GM18951 (cell line): ENCODE measurements at regions not wholly inside any gene's neighbourhood (a gene's known extent, or its start where the extent isn't known, plus 50 kb on each side); places are given as distances from the start of the nearest gene placed in this dataset.
"Not testable (repeated sequence)": the region's sequence is repeated elsewhere in the genome, so short reads cannot be mapped to it uniquely, and the experiment has no call there.

Experiments used
- POLR2A ChIP-seq: IDR thresholded peaks from 4 replicates; pipeline ENCODE4 v1.6.1; 2011; ENCODE audit warnings: mild to moderate bottlenecking; ENCODE audit not compliant: insufficient read length, insufficient read depth; ENCODE audit errors: extremely low read depth
- in situ Hi-C: fragments of 300-500 bp; cut with MboI; formaldehyde crosslinking; loops from one replicate; pipeline ENCODE4 v1.12.0; 2022; ENCODE audit warnings: low sequenced_read_pairs, mixed read lengths, inconsistent platforms; ENCODE audit not compliant: unreplicated experiment

- in situ Hi-C loops = no loop called here
- no peak for TF ChIP-seq POLR2A
Measured at GRCh38 chr6:163756079-163756478, 341.6 kb downstream of the QKI start.

- in situ Hi-C loops = no loop called here
- TF ChIP-seq POLR2A = no peak
Measured at GRCh38 chr6:163754866-163755265, 340.3 kb downstream of the QKI start.

- TF ChIP-seq POLR2A = no peak
- in situ Hi-C loops = no loop called here
Measured at GRCh38 chr6:163753430-163753829, 338.9 kb downstream of the QKI start.

GRCh38 chr6:163752446-163752845, 337.9 kb downstream of the QKI start:
- in situ Hi-C loops = no loop called here
- no peak for TF ChIP-seq POLR2A

GRCh38 chr6:163751032-163751525, 336.6 kb downstream of the QKI start:
- in situ Hi-C loops = no loop called here
- TF ChIP-seq POLR2A = no peak

GRCh38 chr6:163750431-163751031, 336.0 kb downstream of the QKI start:
- TF ChIP-seq POLR2A = no peak

GRCh38 chr6:163748886-163749285, 334.4 kb downstream of the QKI start:
- TF ChIP-seq POLR2A = no peak
- in situ Hi-C loops = no loop called here

More at GRCh38 chr6:163750431-163751031, 336.0 kb downstream of the QKI start:
- in situ Hi-C loops = no loop called here

GRCh38 chr6:163748036-163748435, 333.5 kb downstream of the QKI start:
- in situ Hi-C loops = no loop called here
- TF ChIP-seq POLR2A = no peak

GRCh38 chr6:163747058-163747457, 332.5 kb downstream of the QKI start:
- in situ Hi-C loops = not testable (repeated sequence)

- no peak for TF ChIP-seq POLR2A
- in situ Hi-C loops = no loop called here
Measured at GRCh38 chr6:163745536-163746400, 331.2 kb downstream of the QKI start.

- no peak for TF ChIP-seq POLR2A
- in situ Hi-C loops = no loop called here
Measured at GRCh38 chr6:163744256-163744925, 329.9 kb downstream of the QKI start.

GRCh38 chr6:163743796-163744195, 329.3 kb downstream of the QKI start:
- in situ Hi-C loops = no loop called here
- no peak for TF ChIP-seq POLR2A

GRCh38 chr6:163741743-163742363, 327.3 kb downstream of the QKI start:
- in situ Hi-C loops = no loop called here
- no peak for TF ChIP-seq POLR2A
